ENCODE measurements at regions not wholly inside any gene's neighbourhood (a gene's known extent, or its start where the extent isn't known, plus 50 kb on each side); places are given as distances from the start of the nearest gene placed in this dataset.

DNA sequence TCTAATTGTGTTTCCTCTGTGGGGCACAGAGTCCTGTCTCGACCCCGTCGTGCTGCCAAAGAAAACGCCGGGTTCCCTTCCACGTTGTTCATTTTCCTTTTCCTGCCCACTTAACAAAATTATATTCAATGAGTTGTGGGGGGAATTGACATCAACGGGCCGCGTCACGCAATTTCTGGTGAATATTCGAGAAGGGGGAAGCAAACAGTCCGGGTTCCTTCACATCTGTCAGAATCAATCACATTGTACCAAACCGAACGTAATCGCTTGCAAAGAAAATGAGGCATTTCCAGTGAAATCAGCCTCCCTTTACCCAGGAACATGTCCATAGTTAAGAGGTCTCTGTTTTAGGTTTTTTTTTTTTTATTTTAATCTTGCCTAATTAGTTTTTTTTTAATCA lies 243.5 kb downstream of the SHOX start:
- TF ChIP-seq CTCF (IDR thresholded peaks at IDR 0.05; ENCODE audit: insufficient read depth, low read depth, low read length) (no peak), EZH2 (IDR thresholded peaks at IDR 0.05; ENCODE audit: insufficient read depth, low read length) (no peak)
